ENCODE measurements at regions not wholly inside any gene's neighbourhood (a gene's known extent, or its start where the extent isn't known, plus 50 kb on each side); places are given as distances from the start of the nearest gene placed in this dataset.
"Not testable (repeated sequence)": the region's sequence is repeated elsewhere in the genome, so short reads cannot be mapped to it uniquely, and the experiment has no call there.

DNA sequence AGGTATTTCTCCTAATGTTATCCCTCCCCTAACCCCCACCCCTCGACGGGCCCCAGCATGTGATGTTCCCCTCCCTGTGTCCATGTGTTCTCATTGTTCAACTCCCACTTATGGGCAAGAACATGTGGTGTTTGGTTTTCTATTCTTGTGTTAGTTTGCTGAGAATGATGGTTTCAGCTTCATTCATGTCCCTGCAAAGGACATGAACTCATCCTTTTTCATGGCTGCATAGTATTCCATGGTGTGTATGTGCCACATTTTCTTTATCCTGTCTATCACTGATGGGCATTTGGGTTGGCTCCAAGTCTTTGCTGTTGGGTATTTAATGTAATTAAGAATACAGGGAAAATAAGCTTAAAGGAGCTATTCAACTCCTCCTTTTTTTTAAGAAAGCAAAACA is 1030.4 kb downstream of the PCDH7 start:
- H3K27ac Mint-ChIP-seq; POLR2A ChIA-PET (ENCODE audit: partially characterized antibody); H3K4me1 ChIP-seq (ENCODE audit: insufficient read depth, low read length); H3K27me3 ChIP-seq (ENCODE audit: insufficient read depth, low read length); H3K27ac ChIP-seq (ENCODE audit: low read depth, low read length); H3K36me3 ChIP-seq (ENCODE audit: insufficient read depth, low read length); H3K4me3 Mint-ChIP-seq; H3K27me3 Mint-ChIP-seq; intact Hi-C loops (cut with micrococcal nuclease); H3K36me3 Mint-ChIP-seq; DNase-seq; CTCF ChIA-PET (ENCODE audit: partially characterized antibody); H3K4me3 ChIP-seq (ENCODE audit: low read length in 2 of 2); H3K9me3 ChIP-seq (ENCODE audit: control insufficient read depth in 1 of 2, low read length in 2 of 2); H3K4me1 Mint-ChIP-seq: not testable (repeated sequence)
- peaks cover 3 to 28% (median 16%) of the 10 kb centered on the region in 8 donors for H3K9me3 Mint-ChIP-seq

GRCh38 chr4:31755751-31756150 is 1035.6 kb downstream of the PCDH7 start:
- no peaks in the 10 kb centered on the region for H3K36me3 Mint-ChIP-seq
- Histone ChIP-seq H3K4me3 (ENCODE audit: low read length in 2 of 2) (no peak overlapping the region), H3K27ac (ENCODE audit: low read depth, low read length) (no peak overlapping the region), H3K27me3 (ENCODE audit: insufficient read depth, low read length) (no peaks in the 10 kb centered on the region), H3K9me3 (ENCODE audit: control insufficient read depth in 1 of 2, low read length in 2 of 2) (no peaks in the 10 kb centered on the region), H3K4me1 (ENCODE audit: insufficient read depth, low read length) (no peaks in the 10 kb centered on the region), H3K36me3 (ENCODE audit: insufficient read depth, low read length) (no peaks in the 10 kb centered on the region)
- intact Hi-C loops (cut with micrococcal nuclease) = no loop called here
- ChIA-PET CTCF (ENCODE audit: partially characterized antibody) (no interaction called here), POLR2A (ENCODE audit: partially characterized antibody) (no interaction called here)
- no peaks in the 10 kb centered on the region for H3K4me1 Mint-ChIP-seq
- no peak overlapping the region for H3K4me3 Mint-ChIP-seq
- H3K9me3 Mint-ChIP-seq = peaks cover 0 to 27% (median 20%) of the 10 kb centered on the region in 8 donors
- no peak for DNase-seq
- no peak overlapping the region for H3K27ac Mint-ChIP-seq
- H3K27me3 Mint-ChIP-seq = no peaks in the 10 kb centered on the region

DNA sequence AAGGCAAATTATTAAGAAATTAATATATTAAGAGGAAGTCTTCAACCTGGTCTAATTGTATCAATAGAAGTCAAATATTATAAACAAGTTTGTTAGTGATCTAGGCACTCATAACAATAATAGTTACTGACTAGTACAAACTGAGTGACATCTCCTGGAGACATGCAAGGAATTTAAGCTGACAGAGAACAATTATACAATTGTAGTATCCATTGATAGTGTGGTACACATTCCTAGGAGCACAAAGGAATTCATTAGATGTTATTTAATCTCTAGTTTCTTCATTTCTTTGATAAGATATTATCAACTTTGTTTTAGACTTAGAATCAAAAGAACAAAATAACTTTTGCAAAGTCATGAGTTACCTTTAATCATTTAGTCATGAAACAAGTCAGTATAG is 1048.6 kb downstream of the PCDH7 start:
- no peak overlapping the region for H3K27ac Mint-ChIP-seq
- intact Hi-C loops (cut with micrococcal nuclease) = no loop called here
- DNase-seq = no peak

DNA sequence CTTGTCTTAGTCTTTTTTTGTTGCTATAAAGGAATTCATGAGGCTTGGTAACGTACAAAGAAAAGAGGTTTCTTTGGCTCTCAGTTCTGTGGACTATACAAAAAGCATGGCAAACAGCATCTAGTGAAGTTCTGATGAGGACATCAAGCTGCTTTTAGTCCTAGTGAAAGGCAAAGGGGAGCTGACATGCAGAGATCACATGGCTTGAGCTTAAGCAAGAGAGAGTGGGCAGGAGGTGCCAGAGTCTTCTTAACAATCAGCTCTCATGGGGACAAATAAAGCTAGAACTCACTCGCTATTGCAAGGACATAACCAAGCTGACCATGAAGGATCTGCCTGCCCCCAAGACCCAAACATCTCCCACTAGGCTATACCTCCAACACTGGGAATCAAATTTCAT is 1063.1 kb downstream of the PCDH7 start:
- intact Hi-C loops (cut with micrococcal nuclease) = no loop called here

More for the DNA sequence above, 1048.6 kb downstream of the PCDH7 start:
- POLR2A ChIA-PET (ENCODE audit: partially characterized antibody) = no interaction called here
- H3K4me3 ChIP-seq (ENCODE audit: low read length in 2 of 2) = no peak overlapping the region
- H3K27ac ChIP-seq (ENCODE audit: low read depth, low read length) = no peak overlapping the region
- H3K9me3 Mint-ChIP-seq = peaks cover 3 to 22% (median 9%) of the 10 kb centered on the region in 8 donors
- no peaks in the 10 kb centered on the region for H3K36me3 ChIP-seq (ENCODE audit: insufficient read depth, low read length)
- no peaks in the 10 kb centered on the region for H3K27me3 Mint-ChIP-seq
- H3K4me1 Mint-ChIP-seq = no peaks in the 10 kb centered on the region
- no peaks in the 10 kb centered on the region for H3K4me1 ChIP-seq (ENCODE audit: insufficient read depth, low read length)
- H3K9me3 ChIP-seq (ENCODE audit: control insufficient read depth in 1 of 2, low read length in 2 of 2) = no peaks in the 10 kb centered on the region
- CTCF ChIA-PET (ENCODE audit: partially characterized antibody) = no interaction called here
- no peak overlapping the region for H3K4me3 Mint-ChIP-seq
- H3K36me3 Mint-ChIP-seq = no peaks in the 10 kb centered on the region
- no peaks in the 10 kb centered on the region for H3K27me3 ChIP-seq (ENCODE audit: insufficient read depth, low read length)

DNA sequence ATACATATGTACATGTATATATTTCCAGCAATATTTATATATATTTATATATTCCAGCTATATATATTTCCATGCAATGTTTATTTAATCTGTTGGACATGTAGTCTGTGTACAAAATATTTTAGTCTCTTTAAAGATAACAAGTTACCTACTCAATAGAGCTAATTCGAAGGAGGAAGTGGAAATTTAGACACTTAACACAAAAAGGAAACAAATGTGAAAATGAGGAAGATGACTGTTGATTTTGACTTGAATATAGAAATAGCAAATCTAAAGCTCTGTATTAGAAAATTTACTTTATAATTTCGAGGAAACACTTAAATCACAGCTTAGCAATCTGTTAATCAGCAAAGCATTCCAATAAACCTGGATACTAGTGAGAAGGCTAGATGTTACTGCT is 1064.4 kb downstream of the PCDH7 start:
- POLR2A ChIA-PET (ENCODE audit: partially characterized antibody) = no interaction called here
- Histone ChIP-seq H3K27ac (ENCODE audit: low read depth, low read length) (no peak overlapping the region), H3K36me3 (ENCODE audit: insufficient read depth, low read length) (no peaks in the 10 kb centered on the region), H3K4me1 (ENCODE audit: insufficient read depth, low read length) (no peaks in the 10 kb centered on the region), H3K4me3 (ENCODE audit: low read length in 2 of 2) (no peak overlapping the region), H3K9me3 (ENCODE audit: control insufficient read depth in 1 of 2, low read length in 2 of 2) (no peaks in the 10 kb centered on the region), H3K27me3 (ENCODE audit: insufficient read depth, low read length) (no peaks in the 10 kb centered on the region)
- Mint-ChIP-seq H3K4me3 (no peak overlapping the region), H3K9me3 (peaks cover 0 to 12% (median 6%) of the 10 kb centered on the region in 8 donors), H3K36me3 (no peaks in the 10 kb centered on the region), H3K27ac (no peak overlapping the region), H3K27me3 (no peaks in the 10 kb centered on the region), H3K4me1 (no peaks in the 10 kb centered on the region)
- intact Hi-C loops (cut with micrococcal nuclease) = no loop called here
- CTCF ChIA-PET (ENCODE audit: partially characterized antibody) = no interaction called here
- no peak for DNase-seq

More for the DNA sequence above, 1063.1 kb downstream of the PCDH7 start:
- no peaks in the 10 kb centered on the region for H3K36me3 ChIP-seq (ENCODE audit: insufficient read depth, low read length)
- no peaks in the 10 kb centered on the region for H3K27me3 ChIP-seq (ENCODE audit: insufficient read depth, low read length)
- no peaks in the 10 kb centered on the region for H3K4me1 Mint-ChIP-seq
- no peaks in the 10 kb centered on the region for H3K36me3 Mint-ChIP-seq
- no peak overlapping the region for H3K27ac Mint-ChIP-seq
- H3K27ac ChIP-seq (ENCODE audit: low read depth, low read length) = no peak overlapping the region
- ChIA-PET CTCF (ENCODE audit: partially characterized antibody) (no interaction called here), POLR2A (ENCODE audit: partially characterized antibody) (no interaction called here)
- H3K9me3 Mint-ChIP-seq = peaks cover 0 to 12% (median 4%) of the 10 kb centered on the region in 8 donors
- H3K4me1 ChIP-seq (ENCODE audit: insufficient read depth, low read length) = no peaks in the 10 kb centered on the region
- H3K4me3 Mint-ChIP-seq = no peak overlapping the region
- H3K9me3 ChIP-seq (ENCODE audit: control insufficient read depth in 1 of 2, low read length in 2 of 2) = no peaks in the 10 kb centered on the region
- no peaks in the 10 kb centered on the region for H3K27me3 Mint-ChIP-seq
- no peak overlapping the region for H3K4me3 ChIP-seq (ENCODE audit: low read length in 2 of 2)
- DNase-seq = no peak

DNA sequence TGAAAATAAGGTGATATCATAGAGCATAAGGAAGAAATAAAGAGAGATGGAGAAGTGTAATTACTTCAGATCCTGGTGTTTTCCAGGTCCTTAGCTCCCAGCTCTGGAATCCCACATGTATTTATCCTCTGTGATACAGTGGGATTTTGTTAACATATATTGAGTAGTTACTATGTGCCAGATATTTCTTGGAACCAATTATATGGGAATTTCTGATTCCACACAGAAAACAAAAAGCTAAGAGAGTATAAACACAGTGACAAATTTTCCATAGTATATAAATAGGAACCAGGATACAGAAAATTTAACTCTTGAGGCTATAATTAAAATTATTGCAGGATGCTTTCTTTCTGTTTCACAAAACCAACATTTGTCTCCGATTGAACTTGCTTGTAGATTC is 1067.5 kb downstream of the PCDH7 start:
- intact Hi-C loops (cut with micrococcal nuclease) = no loop called here
- Mint-ChIP-seq H3K27me3 (no peaks in the 10 kb centered on the region), H3K36me3 (no peaks in the 10 kb centered on the region), H3K4me1 (no peaks in the 10 kb centered on the region), H3K27ac (no peak overlapping the region), H3K9me3 (peaks cover 0 to 9% (median 6%) of the 10 kb centered on the region in 8 donors), H3K4me3 (no peak overlapping the region)
- Histone ChIP-seq H3K9me3 (ENCODE audit: control insufficient read depth in 1 of 2, low read length in 2 of 2) (no peaks in the 10 kb centered on the region), H3K4me1 (ENCODE audit: insufficient read depth, low read length) (no peaks in the 10 kb centered on the region), H3K4me3 (ENCODE audit: low read length in 2 of 2) (no peak overlapping the region), H3K27ac (ENCODE audit: low read depth, low read length) (no peak overlapping the region), H3K27me3 (ENCODE audit: insufficient read depth, low read length) (no peaks in the 10 kb centered on the region), H3K36me3 (ENCODE audit: insufficient read depth, low read length) (no peaks in the 10 kb centered on the region)
- DNase-seq = no peak
- POLR2A ChIA-PET (ENCODE audit: partially characterized antibody) = no interaction called here
- CTCF ChIA-PET (ENCODE audit: partially characterized antibody) = no interaction called here

DNA sequence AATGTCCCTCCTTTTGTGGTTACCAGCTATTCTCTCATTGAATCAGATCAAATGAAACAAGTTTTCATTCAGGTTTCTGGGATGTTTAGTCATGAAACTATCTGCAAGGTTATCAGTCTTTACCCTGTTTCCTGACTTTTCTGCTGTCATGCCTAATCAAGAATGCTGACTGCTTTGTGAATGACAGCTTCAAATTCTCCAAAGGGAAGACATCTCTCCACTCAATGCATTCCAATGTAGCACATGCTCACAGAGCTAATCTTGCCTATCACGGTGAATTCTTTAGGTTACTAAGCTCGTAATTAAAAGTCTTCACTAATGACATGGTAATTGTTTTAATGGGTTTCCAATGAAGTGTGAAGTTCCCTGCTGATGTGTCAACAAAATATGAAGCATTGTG is 1068.5 kb downstream of the PCDH7 start:
- no peaks in the 10 kb centered on the region for H3K9me3 ChIP-seq (ENCODE audit: control insufficient read depth in 1 of 2, low read length in 2 of 2)
- Mint-ChIP-seq H3K36me3 (no peaks in the 10 kb centered on the region), H3K9me3 (peaks cover 0 to 7% (median 4%) of the 10 kb centered on the region in 8 donors), H3K4me3 (no peak overlapping the region), H3K27ac (no peak overlapping the region), H3K4me1 (no peaks in the 10 kb centered on the region), H3K27me3 (no peaks in the 10 kb centered on the region)
- H3K27ac ChIP-seq (ENCODE audit: low read depth, low read length) = no peak overlapping the region
- H3K4me3 ChIP-seq (ENCODE audit: low read length in 2 of 2) = no peak overlapping the region
- POLR2A ChIA-PET (ENCODE audit: partially characterized antibody) = no interaction called here
- CTCF ChIA-PET (ENCODE audit: partially characterized antibody) = no interaction called here
- H3K27me3 ChIP-seq (ENCODE audit: insufficient read depth, low read length) = no peaks in the 10 kb centered on the region
- DNase-seq = no peak
- no peaks in the 10 kb centered on the region for H3K36me3 ChIP-seq (ENCODE audit: insufficient read depth, low read length)
- H3K4me1 ChIP-seq (ENCODE audit: insufficient read depth, low read length) = no peaks in the 10 kb centered on the region
- intact Hi-C loops (cut with micrococcal nuclease) = no loop called here

DNA sequence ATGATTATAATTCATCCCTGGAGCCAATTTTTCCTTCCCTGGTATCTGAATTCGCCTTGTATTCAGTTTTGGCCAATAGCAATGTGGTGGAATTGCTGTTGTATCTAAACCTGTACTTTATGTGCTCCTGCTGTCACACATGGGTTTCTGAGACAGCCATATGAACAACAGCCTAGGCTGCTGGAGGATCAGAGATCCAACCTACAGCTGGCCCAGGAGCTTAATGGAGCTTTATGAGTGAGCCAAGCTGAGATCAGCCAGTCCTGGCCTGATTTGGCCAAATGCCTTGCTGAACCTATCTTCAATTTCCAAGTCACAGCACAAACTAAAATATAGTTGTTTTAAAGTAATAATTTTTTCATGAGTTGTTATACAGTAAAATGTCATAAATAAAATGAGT is 1071.5 kb downstream of the PCDH7 start:
- DNase-seq = no peak
- no peak overlapping the region for H3K27ac ChIP-seq (ENCODE audit: low read depth, low read length)
- H3K4me3 ChIP-seq (ENCODE audit: low read length in 2 of 2) = no peak overlapping the region
- POLR2A ChIA-PET (ENCODE audit: partially characterized antibody) = no interaction called here
- H3K4me3 Mint-ChIP-seq = no peak overlapping the region
- no peaks in the 10 kb centered on the region for H3K9me3 ChIP-seq (ENCODE audit: control insufficient read depth in 1 of 2, low read length in 2 of 2)
- H3K36me3 ChIP-seq (ENCODE audit: insufficient read depth, low read length) = no peaks in the 10 kb centered on the region
- CTCF ChIA-PET (ENCODE audit: partially characterized antibody) = no interaction called here
- H3K36me3 Mint-ChIP-seq = no peaks in the 10 kb centered on the region
- H3K4me1 ChIP-seq (ENCODE audit: insufficient read depth, low read length) = no peaks in the 10 kb centered on the region
- no peaks in the 10 kb centered on the region for H3K27me3 Mint-ChIP-seq
- intact Hi-C loops (cut with micrococcal nuclease) = no loop called here
- H3K27me3 ChIP-seq (ENCODE audit: insufficient read depth, low read length) = no peaks in the 10 kb centered on the region
- no peaks in the 10 kb centered on the region for H3K4me1 Mint-ChIP-seq
- H3K9me3 Mint-ChIP-seq = peaks cover 0 to 13% (median 6%) of the 10 kb centered on the region in 8 donors
- no peak overlapping the region for H3K27ac Mint-ChIP-seq
